HG03108 (cell line): ENCODE measurements at regions not wholly inside any gene's neighbourhood (a gene's known extent, or its start where the extent isn't known, plus 50 kb on each side); places are given as distances from the start of the nearest gene placed in this dataset.
"Not testable (repeated sequence)": the region's sequence is repeated elsewhere in the genome, so short reads cannot be mapped to it uniquely, and the experiment has no call there.

Experiments
- ATAC-seq: cut with Tn5 transposase; IDR thresholded peaks from one replicate; pipeline ENCODE4 v1.9.1; 2021; ENCODE audit warnings: moderate library complexity; ENCODE audit not compliant: unreplicated experiment

GRCh38 chr3:13228169-13228568, 154.9 kb upstream of the IQSEC1 start:
- not testable (repeated sequence) for ATAC-seq

GRCh38 chr3:13227315-13228165, 154.3 kb upstream of the IQSEC1 start:
- no peak for ATAC-seq

- ATAC-seq = no peak
These were observed 151.7 kb upstream of the IQSEC1 start for GRCh38 chr3:13224967-13225366.

DNA sequence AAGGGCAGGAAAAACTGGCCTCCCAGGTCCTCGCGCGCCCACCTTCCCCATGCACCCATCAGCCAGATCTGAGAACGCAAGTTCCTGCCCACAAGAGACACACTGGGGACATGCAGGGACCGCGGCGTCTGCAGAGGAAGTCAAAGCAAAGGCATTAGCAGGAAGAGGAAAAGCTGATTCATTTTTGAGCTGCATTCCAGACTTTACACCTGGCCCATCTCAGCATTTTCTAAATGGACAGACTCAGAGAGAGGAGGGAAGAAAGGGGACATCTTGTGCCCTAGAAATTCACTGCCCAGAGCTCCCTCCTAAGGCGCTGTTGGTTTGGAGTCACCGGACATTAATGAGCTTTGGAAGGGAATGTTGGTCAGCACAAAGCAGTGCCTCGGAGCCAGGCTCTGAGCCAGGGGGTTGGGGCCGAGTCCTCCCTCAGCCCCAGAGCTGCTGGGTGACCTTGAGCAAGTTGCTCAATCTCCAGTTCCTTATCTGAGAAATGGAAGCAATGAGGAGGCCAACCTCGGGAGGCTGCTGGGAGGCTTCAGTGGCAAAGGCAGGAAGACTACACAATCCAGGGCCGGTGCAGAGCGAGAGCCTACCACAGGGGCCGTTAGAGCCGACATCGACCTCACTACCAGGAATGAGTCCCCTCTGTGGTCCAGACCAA, 150.5 kb upstream of the IQSEC1 start:
- ATAC-seq = no peak

GRCh38 chr3:13222891-13223573, 149.8 kb upstream of the IQSEC1 start:
- ATAC-seq = no peak

GRCh38 chr3:13222131-13222530, 148.9 kb upstream of the IQSEC1 start:
- no peak for ATAC-seq

GRCh38 chr3:13221491-13222061, 148.3 kb upstream of the IQSEC1 start:
- no peak for ATAC-seq

GRCh38 chr3:13220991-13221390, 147.8 kb upstream of the IQSEC1 start:
- no peak for ATAC-seq

GRCh38 chr3:13219902-13220296, 146.7 kb upstream of the IQSEC1 start:
- ATAC-seq = no peak

GRCh38 chr3:13219077-13219901, 146.1 kb upstream of the IQSEC1 start:
- no peak for ATAC-seq

- ATAC-seq = no peak
These were observed 145.3 kb upstream of the IQSEC1 start for GRCh38 chr3:13218541-13218908.

- no peak for ATAC-seq
These were observed 144.7 kb upstream of the IQSEC1 start for GRCh38 chr3:13217736-13218540.

- ATAC-seq = no peak
These were observed 144.0 kb upstream of the IQSEC1 start for GRCh38 chr3:13217253-13217652.

GRCh38 chr3:13215940-13216546, 142.8 kb upstream of the IQSEC1 start:
- no peak for ATAC-seq

DNA sequence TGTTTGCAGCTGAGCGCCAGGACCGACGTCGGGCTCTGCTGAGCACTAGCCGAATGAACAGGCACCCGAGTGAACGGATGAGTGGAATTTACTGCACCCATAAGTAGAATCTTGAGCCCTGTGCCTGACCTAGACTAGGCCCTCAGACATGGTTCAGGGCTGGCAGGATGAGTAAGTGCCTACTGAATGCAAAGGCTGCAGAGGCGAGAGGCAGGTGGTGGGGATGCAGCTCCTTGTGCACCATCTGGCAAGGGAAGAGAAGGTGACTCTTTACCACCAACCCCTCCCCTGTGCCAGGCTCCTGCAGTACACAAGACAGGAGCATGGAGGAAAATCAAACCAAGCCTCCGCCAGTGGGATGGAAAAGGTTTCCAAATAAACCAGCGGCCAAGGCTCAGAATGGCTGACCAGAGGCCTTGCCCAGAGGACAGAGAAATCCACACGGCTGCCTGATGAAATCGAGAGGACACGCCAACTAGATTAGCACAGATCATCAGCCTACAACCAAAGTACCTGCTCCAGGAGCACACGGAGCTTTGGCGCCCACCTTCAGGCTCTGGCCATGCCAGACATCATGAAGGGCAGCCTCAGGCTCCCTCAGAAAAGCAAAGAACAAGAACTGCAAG, 141.7 kb upstream of the IQSEC1 start:
- no peak for ATAC-seq

DNA sequence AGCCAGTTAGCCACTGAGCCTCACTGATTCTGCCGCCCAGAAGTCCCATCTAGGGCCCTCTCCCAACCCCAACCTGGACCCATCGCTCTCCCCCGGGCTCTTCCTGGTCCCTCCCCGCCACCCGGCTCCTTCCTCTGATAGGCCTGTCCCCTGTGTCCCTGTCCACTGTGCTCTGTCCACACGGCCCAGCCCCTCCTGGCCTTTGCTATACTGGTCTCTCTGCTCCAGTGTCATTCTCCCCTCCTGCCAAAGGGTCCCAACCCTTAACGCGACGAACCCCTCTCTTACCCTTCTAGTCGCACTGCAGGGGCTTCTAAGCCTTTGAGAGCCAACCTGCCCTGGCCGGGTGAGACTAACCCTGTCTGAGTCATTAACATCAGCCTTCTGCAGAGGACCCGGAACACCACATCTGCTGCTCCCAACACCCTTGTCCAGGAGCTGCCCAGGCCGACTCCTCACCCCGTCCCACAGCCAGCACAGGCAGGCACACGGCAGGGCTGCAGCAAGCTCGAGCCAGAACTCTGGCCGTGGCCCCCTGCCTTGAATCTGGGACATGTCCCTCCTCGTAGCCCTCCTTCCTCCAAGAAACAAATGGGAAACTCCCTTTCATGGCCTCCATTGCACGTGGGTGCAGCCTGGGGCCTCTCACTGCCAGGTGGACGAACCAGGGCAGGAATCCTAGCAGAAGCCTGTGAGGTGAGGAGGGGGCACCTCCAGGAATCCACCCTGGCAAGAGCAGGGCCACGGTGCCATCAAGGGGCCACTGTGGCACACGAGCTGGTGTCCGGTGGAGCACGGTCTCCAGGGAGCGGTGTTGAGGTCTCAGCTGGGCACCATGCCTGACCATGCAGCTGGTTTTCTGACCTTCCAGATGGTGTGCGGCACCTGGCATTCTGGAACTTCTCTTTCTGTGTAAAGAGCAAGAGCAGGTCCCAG, 140.9 kb upstream of the IQSEC1 start:
- no peak for ATAC-seq

DNA sequence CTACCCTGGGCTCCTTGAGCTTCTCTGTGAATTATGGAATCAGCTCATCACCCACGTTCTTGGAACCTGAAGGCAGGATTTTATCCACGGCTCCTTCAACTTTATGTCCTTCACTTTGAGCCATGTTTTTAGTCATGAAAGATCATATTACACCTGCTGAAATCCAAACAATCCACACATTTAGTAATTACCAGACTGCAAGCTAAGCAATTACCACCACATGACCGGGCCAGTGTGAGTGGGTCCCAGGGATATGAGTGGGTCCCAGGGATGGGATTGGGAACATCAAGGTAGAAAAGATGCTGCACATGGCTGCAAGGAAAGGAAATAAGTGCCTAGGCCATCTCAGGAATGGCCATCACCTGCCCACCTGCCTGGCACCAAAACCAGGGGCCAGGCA, 140.3 kb upstream of the IQSEC1 start:
- ATAC-seq = no peak
